ENCODE measurements at regions not wholly inside any gene's neighbourhood (a gene's known extent, or its start where the extent isn't known, plus 50 kb on each side); places are given as distances from the start of the nearest gene placed in this dataset.

DNA sequence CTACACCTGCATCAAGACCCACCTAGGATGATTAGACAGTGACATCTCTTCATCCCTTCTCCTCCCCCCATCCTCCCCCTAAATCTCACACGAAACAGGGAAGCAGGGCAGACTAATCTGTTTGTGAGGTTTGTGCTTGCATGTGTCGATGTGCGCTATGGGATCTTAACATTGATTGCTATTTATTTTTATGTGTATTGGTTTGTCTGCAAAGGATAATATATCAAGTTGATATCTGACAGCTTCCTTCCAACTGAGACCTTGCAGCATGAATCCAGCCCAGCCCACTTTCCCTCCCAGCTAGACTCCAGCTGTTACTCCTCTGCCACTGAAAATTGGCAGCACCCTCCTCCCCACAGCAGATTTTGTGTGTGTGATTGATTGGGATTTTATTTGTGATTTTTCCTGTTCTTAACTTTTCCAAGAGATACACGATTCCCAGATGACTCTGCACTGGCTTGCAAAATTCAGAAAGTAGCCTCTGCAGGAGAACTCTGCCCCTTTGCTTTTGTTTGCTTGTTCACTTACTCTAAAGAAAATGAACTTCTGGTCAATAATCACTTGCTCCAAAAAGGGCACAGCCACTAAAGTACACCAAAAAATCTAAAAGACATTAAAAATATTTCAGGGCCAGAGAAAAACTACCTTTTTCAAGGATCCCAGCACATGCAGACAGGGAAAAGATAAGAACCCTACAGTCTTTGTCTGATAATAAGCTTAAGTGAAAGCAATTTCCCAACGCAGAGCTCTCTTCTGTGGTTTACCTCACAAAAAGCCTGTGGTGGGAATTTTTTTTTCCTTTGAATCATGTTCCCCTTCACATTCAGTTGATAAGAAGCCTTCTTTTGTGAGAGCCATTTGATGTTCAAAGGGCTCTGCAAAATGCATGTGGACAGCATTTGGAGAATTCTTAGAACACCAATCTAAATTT lies 222.1 kb downstream of the RPS29 start:
- TF ChIP-seq CTCF (IDR thresholded peaks at IDR 0.05; ENCODE audit: low read depth, low read length, missing control alignments), result no peak
- DNase-seq (ENCODE audit: low read depth), result no peak
- no peak overlapping the region for H3K4me3 ChIP-seq (ENCODE audit: low read depth, low read length)

DNA sequence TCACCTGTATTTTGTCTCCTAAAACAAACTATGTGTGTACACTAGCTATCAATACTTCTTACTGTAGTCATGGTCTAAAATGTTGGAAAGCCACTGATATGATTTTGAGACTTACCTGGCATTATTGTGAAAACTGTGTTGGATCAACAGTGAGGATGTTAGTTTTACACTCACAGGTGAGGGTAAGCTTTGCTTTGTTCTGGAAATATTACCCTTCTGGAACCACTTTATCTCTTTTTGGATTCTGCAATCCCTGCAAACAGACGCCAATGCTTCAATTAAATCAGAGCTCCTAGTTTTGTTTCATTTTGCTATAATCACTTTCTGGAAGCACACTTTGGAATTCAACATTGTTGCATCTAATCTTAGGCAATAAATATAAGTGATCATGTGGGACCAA lies 223.3 kb downstream of the RPS29 start:
- DNase-seq (ENCODE audit: low read depth), result no peak
- no peak for TF ChIP-seq CTCF (IDR thresholded peaks at IDR 0.05; ENCODE audit: low read depth, low read length, missing control alignments)
- H3K4me3 ChIP-seq (ENCODE audit: low read depth, low read length), result no peak overlapping the region

- H3K4me3 ChIP-seq (ENCODE audit: low read depth, low read length), result no peak overlapping the region
- DNase-seq (ENCODE audit: low read depth), result no peak
- no peak for TF ChIP-seq CTCF (IDR thresholded peaks at IDR 0.05; ENCODE audit: low read depth, low read length, missing control alignments)
Observed at GRCh38 chr14:49339130-49339529, 247.1 kb downstream of the RPS29 start.

DNA sequence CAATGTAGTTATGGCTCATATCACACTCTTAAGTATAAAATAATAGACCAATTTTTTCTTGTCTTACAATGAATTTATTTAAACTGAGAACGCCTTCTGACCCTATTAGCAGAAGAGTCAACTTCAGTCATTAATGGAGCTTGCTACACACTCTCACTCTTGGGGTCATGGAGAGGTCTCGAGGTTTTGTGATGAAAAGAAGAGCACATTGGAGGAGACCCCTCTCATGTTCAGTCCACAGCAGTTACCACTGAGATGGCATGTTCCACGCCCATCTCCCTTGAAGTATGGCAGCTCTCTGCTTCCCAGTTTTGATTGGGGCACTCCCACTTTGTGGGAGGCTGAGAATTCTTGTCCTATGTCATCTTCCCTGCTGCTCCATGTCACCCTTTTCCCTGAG lies 266.4 kb downstream of the RPS29 start:
- H3K4me3 ChIP-seq (ENCODE audit: low read depth, low read length), result no peak overlapping the region
- no peak for DNase-seq (ENCODE audit: low read depth)
- TF ChIP-seq CTCF (IDR thresholded peaks at IDR 0.05; ENCODE audit: low read depth, low read length, missing control alignments), result no peak

DNA sequence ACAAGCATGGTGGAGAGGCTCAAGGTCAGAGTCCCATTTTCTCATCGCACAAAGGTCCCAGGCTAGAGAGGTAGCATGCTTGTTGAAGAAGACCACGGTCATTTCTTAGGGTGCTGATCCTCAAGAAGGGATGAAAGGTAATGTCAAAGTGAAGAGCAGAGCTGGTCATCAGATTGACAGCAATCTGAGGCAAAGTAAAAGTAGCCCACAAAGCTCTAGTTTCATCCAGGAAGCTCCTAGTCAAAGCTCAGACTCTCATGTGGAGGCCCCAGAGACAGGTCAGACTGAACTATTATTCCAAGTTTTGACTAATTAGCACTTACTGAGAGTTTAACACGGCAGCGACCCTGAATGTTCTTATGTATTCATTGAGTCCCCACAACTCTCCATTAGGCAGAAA lies 270.6 kb downstream of the RPS29 start:
- H3K4me3 ChIP-seq (ENCODE audit: low read depth, low read length), result no peak overlapping the region
- TF ChIP-seq CTCF (IDR thresholded peaks at IDR 0.05; ENCODE audit: low read depth, low read length, missing control alignments), result no peak
- DNase-seq (ENCODE audit: low read depth), result no peak

- TF ChIP-seq CTCF (IDR thresholded peaks at IDR 0.05; ENCODE audit: low read depth, low read length, missing control alignments), result no peak
- H3K4me3 ChIP-seq (ENCODE audit: low read depth, low read length), result no peak overlapping the region
- DNase-seq (ENCODE audit: low read depth), result no peak
Observed at GRCh38 chr14:49314737-49315136, 271.4 kb downstream of the RPS29 start.

DNA sequence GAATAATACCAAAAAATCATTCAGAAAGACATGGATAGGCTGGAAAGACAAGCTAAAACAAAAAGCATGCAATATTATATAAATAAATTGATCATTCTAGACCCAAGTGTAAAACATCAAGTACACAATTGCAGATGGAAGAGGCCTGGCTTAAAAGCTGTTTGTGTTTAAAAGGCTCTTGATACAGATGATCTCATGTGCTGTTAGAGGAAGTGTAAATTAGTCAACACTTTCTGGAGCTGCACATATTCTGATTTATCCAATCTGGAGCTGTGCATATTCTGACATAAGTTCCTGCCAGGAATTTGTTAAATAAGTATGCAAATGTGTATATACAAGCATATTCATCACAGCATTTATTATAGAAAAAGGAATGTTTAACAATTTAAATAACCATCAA lies 273.1 kb downstream of the RPS29 start:
- no peak for TF ChIP-seq CTCF (IDR thresholded peaks at IDR 0.05; ENCODE audit: low read depth, low read length, missing control alignments)
- no peak for DNase-seq (ENCODE audit: low read depth)
- no peak overlapping the region for H3K4me3 ChIP-seq (ENCODE audit: low read depth, low read length)

All from GM12864 (cell line).